IMR-90 (cell line): ENCODE measurements at regions not wholly inside any gene's neighbourhood (a gene's known extent, or its start where the extent isn't known, plus 50 kb on each side); places are given as distances from the start of the nearest gene placed in this dataset.

Experiments used
- ATAC-seq: fragments of 200-7000 bp; cut with Tn5 transposase; 2 replicates; pipeline ENCODE4 v1.9.1; 2020; ENCODE audit warnings: low read depth, mild to moderate bottlenecking, moderate library complexity
- BruUV-seq: library from RNA; stranded (reverse); fragments of 400-500 nt; replicated peaks from 2 replicates; lab custom pipeline; 2021; lab: Mats Ljungman, UMichigan
- CTCF ChIA-PET: fragments of 300-600 bp; formaldehyde crosslinking; extraction: SDS; loops from one replicate; lab custom pipeline; 2021; ENCODE audit warnings: antibody characterized with exemption; lab: Yijun Ruan, JAX
- POLR2A ChIA-PET: fragments of 300-600 bp; sonication (Branson Sonifier 250); formaldehyde crosslinking; loops from one replicate; lab custom pipeline; 2022; ENCODE audit warnings: antibody characterized with exemption; ENCODE audit not compliant: unreplicated experiment; lab: Charles Lee
- DNase-seq: peaks from one replicate; pipeline ENCODE4 v3.0.0; 2013
- H2AFZ ChIP-seq: replicated peaks from 2 replicates; pipeline ENCODE3; 2013; ENCODE audit warnings: low read length, mild to moderate bottlenecking; ENCODE audit not compliant: poor library complexity
- H2AK5ac ChIP-seq: 2 replicates; pipeline ENCODE4 v1.6.1; 2013; ENCODE audit warnings: low read depth, low read length, inconsistent platforms
- H2AK9ac ChIP-seq: replicated peaks from 2 replicates; pipeline ENCODE3; 2013; ENCODE audit warnings: mild to moderate bottlenecking, low read depth, low read length, moderate library complexity; ENCODE audit not compliant: poor library complexity
- H2BK120ac ChIP-seq: 2 replicates; pipeline ENCODE4 v1.6.1; 2013; ENCODE audit warnings: low read depth, low read length, inconsistent platforms
- H2BK15ac ChIP-seq: 3 replicates; pipeline ENCODE4 v1.6.1; 2013; ENCODE audit warnings: low read depth, low read length, inconsistent platforms
- H2BK20ac ChIP-seq: 2 replicates; pipeline ENCODE4 v1.6.1; 2013; ENCODE audit warnings: low read depth, mild to moderate bottlenecking, inconsistent platforms, low read length, moderate library complexity
- H2BK5ac ChIP-seq: 2 replicates; pipeline ENCODE4 v1.6.1; 2013; ENCODE audit warnings: mild to moderate bottlenecking, low read depth, low read length, inconsistent platforms; ENCODE audit not compliant: poor library complexity, severe bottlenecking
- H3K14ac ChIP-seq: replicated peaks from 2 replicates; pipeline ENCODE4 v1.6.1; 2013; ENCODE audit warnings: low read depth, low read length, inconsistent platforms
- H3K18ac ChIP-seq: 2 replicates; pipeline ENCODE4 v1.6.1; 2013; ENCODE audit warnings: low read depth, low read length, control low read depth
- H3K23ac ChIP-seq: 2 replicates; pipeline ENCODE4 v1.6.1; 2013; ENCODE audit warnings: low read depth, low read length, inconsistent platforms
- H3K27ac ChIP-seq: 2 replicates; pipeline ENCODE4 v1.5.1; 2013; ENCODE audit warnings: mild to moderate bottlenecking, control low read depth, low read length; ENCODE audit not compliant: insufficient read depth
- H3K27me3 ChIP-seq: 2 replicates; pipeline ENCODE4 v1.6.1; 2013; ENCODE audit warnings: low read length; ENCODE audit not compliant: control insufficient read depth, insufficient read depth
- H3K36me3 ChIP-seq: 2 replicates; pipeline ENCODE4 v1.6.1; 2013; ENCODE audit warnings: low read length, mixed read lengths; ENCODE audit not compliant: control insufficient read depth, insufficient read depth
- H3K4ac ChIP-seq: 2 replicates; pipeline ENCODE4 v1.6.1; 2013; ENCODE audit warnings: low read depth, low read length, inconsistent platforms
- H3K4me1 ChIP-seq: 2 replicates; pipeline ENCODE4 v1.6.1; 2013; ENCODE audit warnings: low read length, mixed read lengths; ENCODE audit not compliant: control insufficient read depth, insufficient read depth
- H3K4me2 ChIP-seq: 2 replicates; pipeline ENCODE4 v1.6.1; 2013; ENCODE audit warnings: low read depth, mild to moderate bottlenecking, control low read depth, low read length, moderate library complexity
- H3K4me3 ChIP-seq: 2 replicates; pipeline ENCODE4 v1.5.1; 2013; ENCODE audit warnings: low read depth, mild to moderate bottlenecking, control low read depth, low read length, moderate library complexity; ENCODE audit not compliant: insufficient read depth
- H3K56ac ChIP-seq: 2 replicates; pipeline ENCODE4 v1.6.1; 2013; ENCODE audit warnings: low read length, inconsistent platforms; ENCODE audit not compliant: insufficient read depth; ENCODE audit errors: extremely low read depth
- H3K79me1 ChIP-seq, 2 experiments: 2 replicates each; pipeline ENCODE4 v1.6.1; 2013; ENCODE audit warnings: low read length in 2 of 2, inconsistent platforms in 1 of 2, low read depth in 1 of 2
- H3K9ac ChIP-seq: 2 replicates; pipeline ENCODE4 v1.6.1; 2013; ENCODE audit warnings: low read depth, low read length, control low read depth
- H3K9me1 ChIP-seq: 2 replicates; pipeline ENCODE4 v1.6.1; 2013; ENCODE audit warnings: low read length, inconsistent platforms; ENCODE audit not compliant: insufficient read depth
- H3K9me3 ChIP-seq: 2 replicates; pipeline ENCODE4 v1.6.1; 2013; ENCODE audit warnings: low read length; ENCODE audit not compliant: control insufficient read depth, insufficient read depth
- H4K20me1 ChIP-seq: 2 replicates; pipeline ENCODE4 v1.6.1; 2013; ENCODE audit warnings: low read length, inconsistent platforms; ENCODE audit not compliant: insufficient read depth
- H4K5ac ChIP-seq: 2 replicates; pipeline ENCODE4 v1.6.1; 2013; ENCODE audit warnings: mild to moderate bottlenecking, low read depth, low read length, control low read depth
- H4K8ac ChIP-seq, 2 experiments: 2 replicates each; pipeline ENCODE4 v1.6.1; 2013; ENCODE audit warnings: low read depth in 2 of 2, low read length in 2 of 2, control low read depth in 1 of 2, inconsistent platforms in 1 of 2
- H4K91ac ChIP-seq: 2 replicates; pipeline ENCODE4 v1.6.1; 2013; ENCODE audit warnings: low read depth, low read length, inconsistent platforms; ENCODE audit not compliant: insufficient read depth
- ELK1 ChIP-seq: fragments of 150-350 bp; IDR thresholded peaks from 2 replicates; pipeline ENCODE4 v1.6.1; 2016; ENCODE audit warnings: low read depth, mild to moderate bottlenecking, low read length, moderate library complexity, borderline replicate concordance
- FOS ChIP-seq: fragments of 150-350 bp; IDR thresholded peaks from 2 replicates; pipeline ENCODE4 v1.6.1; 2016; ENCODE audit warnings: low read depth, low read length
- MAZ ChIP-seq: IDR thresholded peaks from 2 replicates; pipeline ENCODE4 v1.6.1; 2012; ENCODE audit warnings: low read depth, mild to moderate bottlenecking, low read length, improper control_type of control experiment, moderate library complexity, borderline replicate concordance
- RAD21 ChIP-seq: IDR thresholded peaks from 2 replicates; pipeline ENCODE4 v1.6.1; 2012; ENCODE audit warnings: low read length, improper control_type of control experiment
- whole genome bisulfite sequencing, 2 experiments: methylation state at CpG; one replicate each; pipeline versions ENCODE4 v1.1.5 to v1.1.7; 2013; ENCODE audit warnings: missing lambda C conversion rate in 2 of 2; ENCODE audit not compliant: insufficient read length in 1 of 2; ENCODE audit errors: extremely low coverage in 2 of 2; 5-methylcytosine and 5-hydroxymethylcytosine counted together
- dilution Hi-C: fragments of 300-500 bp; cut with HindIII; formaldehyde crosslinking; loops from one replicate; pipeline ENCODE4 v1.14.3; 2018; ENCODE audit warnings: low sequenced_read_pairs; ENCODE audit not compliant: unreplicated experiment
- in situ Hi-C: fragments of 300-500 bp; cut with MboI; formaldehyde crosslinking; loops from 3 replicates; pipeline ENCODE4 v1.14.3; 2019; ENCODE audit warnings: low sequenced_read_pairs, inconsistent platforms, mixed read lengths
- intact Hi-C: fragments of 100-400 bp; cut with micrococcal nuclease; formaldehyde crosslinking; loops from 2 replicates; pipeline ENCODE4 v1.10.0; 2022

- intact Hi-C loops (loop anchor here (5.0 kb wide), 1 partner anchor 67 kb away; no protein-coding TSS in a partner anchor), dilution Hi-C loops (no loop called here)
- CTCF ChIA-PET: no interaction called here
Measured at GRCh38 chr11:35079611-35080010, 59.4 kb upstream of the CD44 start.

More at GRCh38 chr11:35079611-35080010, 59.4 kb upstream of the CD44 start:
- H3K4me1 ChIP-seq: peaks cover 21% of the 10 kb centered on the region
- no peak overlapping the region for H3K4me2 ChIP-seq
- ATAC-seq (no peak), DNase-seq (no peak)
- no peak overlapping the region for H2BK5ac ChIP-seq
- no peak overlapping the region for H3K9ac ChIP-seq
- peak overlapping the region; percentile 68; the same call in 1 of the 2 replicates for H2BK20ac ChIP-seq
- H4K20me1 ChIP-seq: no peaks in the 10 kb centered on the region
- no peak overlapping the region for H2AFZ ChIP-seq
- H3K4me3 ChIP-seq: no peak overlapping the region
- no CpG with 5 or more reads among the region's 4 CpGs for WGBS, 2 experiments
- no peak overlapping the region for H2AK9ac ChIP-seq
- TF ChIP-seq ELK1 (no peak), RAD21 (no peak), MAZ (no peak), FOS (no peak)
- no peak overlapping the region for H4K8ac ChIP-seq
- H3K79me1 ChIP-seq: peaks cover 0 to 24% of the 10 kb centered on the region in 2 experiments; a peak in 2 of 4 replicates
- no peak overlapping the region for H4K5ac ChIP-seq
- H2AK5ac ChIP-seq: peak overlapping the region; percentile 83
- peaks cover 21% of the 10 kb centered on the region for H3K9me1 ChIP-seq
- H3K14ac ChIP-seq: peak overlapping the region; percentile 39; the same call in 1 of the 2 replicates
- no peak overlapping the region for H3K18ac ChIP-seq
- H3K56ac ChIP-seq: no peak overlapping the region
- no peaks in the 10 kb centered on the region for H3K27me3 ChIP-seq
- peak overlapping the region; percentile 85; the same call in 2 of the 3 replicates for H2BK15ac ChIP-seq
- H4K91ac ChIP-seq: 0 out of 2 replicates have a peak overlapping the region, but pooled peaks have one; percentile 13
- BruUV-seq: no TSS peak
- peak overlapping the region; percentile 14; the same call in 1 of the 2 replicates for H3K4ac ChIP-seq
- no peak overlapping the region for H3K27ac ChIP-seq
- H3K9me3 ChIP-seq: no peaks in the 10 kb centered on the region
- H3K36me3 ChIP-seq: no peaks in the 10 kb centered on the region
- peak overlapping the region; percentile 21; the same call in 1 of the 2 replicates for H2BK120ac ChIP-seq
- in situ Hi-C loops: no loop called here
- POLR2A ChIA-PET: no interaction called here
- no peak overlapping the region for H3K23ac ChIP-seq
